Panc1 (cell line): ENCODE measurements at regions not wholly inside any gene's neighbourhood (a gene's known extent, or its start where the extent isn't known, plus 50 kb on each side); places are given as distances from the start of the nearest gene placed in this dataset.

ENCODE experiments used
- ATAC-seq: fragments of 200-7000 bp; cut with Tn5 transposase; 2 replicates; pipeline ENCODE4 v1.9.1; 2020; ENCODE audit warnings: mild to moderate bottlenecking, moderate library complexity
- BruUV-seq: library from RNA; stranded (reverse); fragments of 400-500 nt; replicated peaks from 2 replicates; lab custom pipeline; 2021; lab: Mats Ljungman, UMichigan
- CTCF ChIA-PET: fragments of 300-600 bp; sonication (Branson Sonifier 250); formaldehyde crosslinking; loops from one replicate; lab custom pipeline; 2022; ENCODE audit warnings: antibody characterized with exemption; lab: Charles Lee
- POLR2A ChIA-PET: fragments of 300-600 bp; sonication (Branson Sonifier 250); formaldehyde crosslinking; loops from one replicate; lab custom pipeline; 2022; ENCODE audit warnings: antibody characterized with exemption; lab: Charles Lee
- DNase-seq: peaks from one replicate; pipeline ENCODE4 v3.0.0-alpha.2; 2010; ENCODE audit warnings: low read depth, low spot score
- H3K27ac ChIP-seq: 2 replicates; pipeline ENCODE4 v1.5.1; 2011; ENCODE audit warnings: mild to moderate bottlenecking, low read length, inconsistent platforms
- H3K27me3 ChIP-seq: fragments of 200-500 bp; sonication (Bioruptor generic); 2 replicates; pipeline ENCODE4 v1.6.0; 2014; ENCODE audit warnings: low read length, inconsistent platforms; ENCODE audit not compliant: control insufficient read depth, insufficient read depth
- H3K36me3 ChIP-seq: fragments of 200-500 bp; sonication (Bioruptor generic); 2 replicates; pipeline ENCODE4 v1.5.1; 2014; ENCODE audit warnings: inconsistent platforms, mild to moderate bottlenecking, low read length, moderate library complexity; ENCODE audit not compliant: control insufficient read depth, insufficient read depth
- H3K4me1 ChIP-seq: 2 replicates; pipeline ENCODE4 v1.5.1; 2011; ENCODE audit warnings: inconsistent platforms, mild to moderate bottlenecking, low read length, moderate library complexity; ENCODE audit not compliant: control insufficient read depth, insufficient read depth
- H3K4me3 ChIP-seq, 2 experiments: 2 replicates each; pipeline ENCODE4 v1.5.1; 2011 to 2012; ENCODE audit warnings: low read depth in 2 of 2, low read length in 2 of 2, mild to moderate bottlenecking in 2 of 2, inconsistent platforms in 1 of 2, moderate library complexity in 1 of 2
- H3K9me3 ChIP-seq: fragments of 200-500 bp; sonication (Bioruptor generic); 2 replicates; pipeline ENCODE4 v1.5.1; 2014; ENCODE audit warnings: low read depth, mild to moderate bottlenecking, inconsistent platforms, low read length, moderate library complexity; ENCODE audit not compliant: control insufficient read depth, insufficient read depth
- CTCF ChIP-seq: fragments of 450-650 bp; IDR thresholded peaks from 2 replicates; pipeline ENCODE4 v1.5.1; 2017; ENCODE audit warnings: mild to moderate bottlenecking
- POLR2AphosphoS5 ChIP-seq: IDR thresholded peaks from 2 replicates; pipeline ENCODE4 v1.6.1; 2012; ENCODE audit warnings: mild to moderate bottlenecking, low read depth, low read length, moderate library complexity
- REST ChIP-seq, 2 experiments: IDR thresholded peaks; 2 replicates each; pipeline ENCODE4 v1.6.1; 2011 to 2012; ENCODE audit warnings: low read depth in 2 of 2, control low read depth in 1 of 2, low read length in 1 of 2, mild to moderate bottlenecking in 1 of 2, moderate library complexity in 1 of 2; ENCODE audit not compliant: insufficient read depth in 1 of 2
- SIN3A ChIP-seq: IDR thresholded peaks from 2 replicates; pipeline ENCODE4 v1.6.1; 2012; ENCODE audit warnings: low read depth, mild to moderate bottlenecking, low read length, moderate library complexity, borderline replicate concordance; ENCODE audit not compliant: insufficient read depth
- TCF7L2 ChIP-seq: IDR thresholded peaks from 2 replicates; pipeline ENCODE4 v1.6.1; 2011; ENCODE audit warnings: mild to moderate bottlenecking, low read depth, low read length, inconsistent platforms
- in situ Hi-C: cut with HindIII; loops from 2 replicates; pipeline ENCODE4 v1.10.0; 2016; ENCODE audit warnings: low sequenced_read_pairs, low pct_unique_long_range_greater_than_20kb
- intact Hi-C: fragments of 100-400 bp; cut with micrococcal nuclease; formaldehyde crosslinking; loops from one replicate; pipeline ENCODE4 v1.10.0; 2022; ENCODE audit not compliant: unreplicated experiment

- intact Hi-C loops: no loop called here
- BruUV-seq: no TSS peak
- Histone ChIP-seq H3K4me1 (no peaks in the 10 kb centered on the region), H3K36me3 (no peaks in the 10 kb centered on the region), H3K4me3 (no peak overlapping the region), H3K27me3 (no peaks in the 10 kb centered on the region), H3K9me3 (no peaks in the 10 kb centered on the region), H3K27ac (no peak overlapping the region)
- ChIA-PET POLR2A (no interaction called here), CTCF (no interaction called here)
- in situ Hi-C loops: no loop called here
- no peak for DNase-seq
- ATAC-seq: no peak
- TF ChIP-seq SIN3A: no peak
- no peak for TF ChIP-seq CTCF
- no peak for TF ChIP-seq POLR2AphosphoS5
- no peak for TF ChIP-seq TCF7L2
- TF ChIP-seq REST (IDR thresholded peaks at IDR 0.05; ENCODE audit: insufficient read depth in 1 of 2, low read depth in 2 of 2, low read length in 1 of 2): no peak
Measured at GRCh38 chr6:11407414-11407813, 130.1 kb upstream of the TMEM170B start.

GRCh38 chr6:11404838-11405237 is 132.7 kb upstream of the TMEM170B start:
- ATAC-seq (no peak), DNase-seq (no peak)
- Histone ChIP-seq H3K9me3 (no peaks in the 10 kb centered on the region), H3K36me3 (no peaks in the 10 kb centered on the region), H3K4me1 (no peaks in the 10 kb centered on the region), H3K27ac (no peak overlapping the region), H3K27me3 (no peaks in the 10 kb centered on the region), H3K4me3 (no peak overlapping the region)
- intact Hi-C loops (no loop called here), in situ Hi-C loops (no loop called here)
- ChIA-PET POLR2A (no interaction called here), CTCF (no interaction called here)
- TF ChIP-seq CTCF: no peak
- TF ChIP-seq POLR2AphosphoS5: no peak
- TF ChIP-seq SIN3A: no peak
- TF ChIP-seq REST (IDR thresholded peaks at IDR 0.05; ENCODE audit: insufficient read depth in 1 of 2, low read depth in 2 of 2, low read length in 1 of 2): no peak
- no peak for TF ChIP-seq TCF7L2
- no TSS peak for BruUV-seq
